BE2C (cell line): ENCODE measurements at regions not wholly inside any gene's neighbourhood (a gene's known extent, or its start where the extent isn't known, plus 50 kb on each side); places are given as distances from the start of the nearest gene placed in this dataset.

ENCODE experiments used
- DNase-seq: peaks from one replicate; pipeline ENCODE4 v3.0.0-alpha.2; 2020
- H3K27me3 ChIP-seq: fragments of 250-450 bp; sonication (Bioruptor Pico); 2 replicates; pipeline ENCODE4 v1.5.1; 2020; ENCODE audit warnings: mild to moderate bottlenecking
- H3K36me3 ChIP-seq: fragments of 250-450 bp; sonication (Bioruptor Pico); 2 replicates; pipeline ENCODE4 v1.5.1; 2020; ENCODE audit warnings: mild to moderate bottlenecking
- H3K4me1 ChIP-seq: fragments of 250-450 bp; sonication (Bioruptor Pico); 2 replicates; pipeline ENCODE4 v1.5.1; 2020
- H3K4me3 ChIP-seq: 2 replicates; pipeline ENCODE4 v1.5.1; 2011; ENCODE audit warnings: low read depth, low read length
- H3K9me3 ChIP-seq: fragments of 250-450 bp; sonication (Bioruptor Pico); 2 replicates; pipeline ENCODE4 v1.5.1; 2020
- TF ChIP-seq, protein P1 (sequence below): IDR thresholded peaks from 2 replicates; pipeline ENCODE4 v1.5.1; 2012; ENCODE audit warnings: mild to moderate bottlenecking, low read depth, low read length

DNA sequence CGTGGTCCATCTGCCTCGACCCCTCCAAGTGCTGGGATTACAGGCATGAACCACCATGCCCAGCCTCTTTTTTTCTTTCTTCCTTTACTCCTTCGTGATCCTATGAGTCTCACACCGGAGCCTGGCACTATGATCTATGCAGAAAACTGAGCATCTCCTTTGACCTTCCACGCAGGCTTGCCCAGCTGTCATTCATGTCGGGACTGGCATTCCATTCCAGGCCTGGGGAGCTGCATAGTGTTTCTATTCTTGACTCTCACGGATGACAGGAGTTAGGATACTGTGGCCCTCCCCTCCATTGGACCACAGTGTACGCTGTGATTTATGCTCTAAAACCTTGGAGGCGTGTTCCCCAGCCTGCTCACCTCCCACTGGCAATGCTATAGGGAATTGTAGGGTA, 611.8 kb downstream of the BRD1 start:
- Histone ChIP-seq H3K36me3 (no peaks in the 10 kb centered on the region), H3K9me3 (peaks cover 3% of the 10 kb centered on the region), H3K4me3 (no peak overlapping the region), H3K27me3 (no peaks in the 10 kb centered on the region), H3K4me1 (no peaks in the 10 kb centered on the region)
- TF ChIP-seq, protein P1, sequence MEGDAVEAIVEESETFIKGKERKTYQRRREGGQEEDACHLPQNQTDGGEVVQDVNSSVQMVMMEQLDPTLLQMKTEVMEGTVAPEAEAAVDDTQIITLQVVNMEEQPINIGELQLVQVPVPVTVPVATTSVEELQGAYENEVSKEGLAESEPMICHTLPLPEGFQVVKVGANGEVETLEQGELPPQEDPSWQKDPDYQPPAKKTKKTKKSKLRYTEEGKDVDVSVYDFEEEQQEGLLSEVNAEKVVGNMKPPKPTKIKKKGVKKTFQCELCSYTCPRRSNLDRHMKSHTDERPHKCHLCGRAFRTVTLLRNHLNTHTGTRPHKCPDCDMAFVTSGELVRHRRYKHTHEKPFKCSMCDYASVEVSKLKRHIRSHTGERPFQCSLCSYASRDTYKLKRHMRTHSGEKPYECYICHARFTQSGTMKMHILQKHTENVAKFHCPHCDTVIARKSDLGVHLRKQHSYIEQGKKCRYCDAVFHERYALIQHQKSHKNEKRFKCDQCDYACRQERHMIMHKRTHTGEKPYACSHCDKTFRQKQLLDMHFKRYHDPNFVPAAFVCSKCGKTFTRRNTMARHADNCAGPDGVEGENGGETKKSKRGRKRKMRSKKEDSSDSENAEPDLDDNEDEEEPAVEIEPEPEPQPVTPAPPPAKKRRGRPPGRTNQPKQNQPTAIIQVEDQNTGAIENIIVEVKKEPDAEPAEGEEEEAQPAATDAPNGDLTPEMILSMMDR = no peak
- no peak for DNase-seq

DNA sequence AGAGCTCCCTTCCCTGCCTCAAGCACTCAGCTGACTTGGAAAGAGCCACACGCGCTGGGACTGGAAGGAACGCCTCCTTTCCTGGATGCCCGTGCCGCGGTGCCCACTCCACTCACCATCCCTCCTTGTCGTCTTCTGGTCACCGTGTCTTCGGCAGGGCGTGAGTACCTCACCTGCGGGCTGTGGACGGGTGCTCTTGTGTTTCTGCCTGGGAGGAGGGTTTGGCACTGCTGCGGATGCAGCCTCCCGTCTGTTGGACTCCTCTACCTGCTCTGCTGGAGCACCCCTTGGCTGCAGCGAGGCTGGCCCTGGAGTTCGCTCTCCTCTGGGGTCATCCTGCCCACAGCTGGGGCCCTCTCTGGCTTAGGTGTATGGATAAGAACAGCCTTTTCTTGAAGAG, 612.7 kb downstream of the BRD1 start:
- no peaks in the 10 kb centered on the region for H3K27me3 ChIP-seq
- no peak overlapping the region for H3K4me3 ChIP-seq
- TF ChIP-seq, protein P1 = no peak
- H3K4me1 ChIP-seq = no peaks in the 10 kb centered on the region
- peaks cover 3% of the 10 kb centered on the region for H3K9me3 ChIP-seq
- no peak for DNase-seq
- H3K36me3 ChIP-seq = no peaks in the 10 kb centered on the region

DNA sequence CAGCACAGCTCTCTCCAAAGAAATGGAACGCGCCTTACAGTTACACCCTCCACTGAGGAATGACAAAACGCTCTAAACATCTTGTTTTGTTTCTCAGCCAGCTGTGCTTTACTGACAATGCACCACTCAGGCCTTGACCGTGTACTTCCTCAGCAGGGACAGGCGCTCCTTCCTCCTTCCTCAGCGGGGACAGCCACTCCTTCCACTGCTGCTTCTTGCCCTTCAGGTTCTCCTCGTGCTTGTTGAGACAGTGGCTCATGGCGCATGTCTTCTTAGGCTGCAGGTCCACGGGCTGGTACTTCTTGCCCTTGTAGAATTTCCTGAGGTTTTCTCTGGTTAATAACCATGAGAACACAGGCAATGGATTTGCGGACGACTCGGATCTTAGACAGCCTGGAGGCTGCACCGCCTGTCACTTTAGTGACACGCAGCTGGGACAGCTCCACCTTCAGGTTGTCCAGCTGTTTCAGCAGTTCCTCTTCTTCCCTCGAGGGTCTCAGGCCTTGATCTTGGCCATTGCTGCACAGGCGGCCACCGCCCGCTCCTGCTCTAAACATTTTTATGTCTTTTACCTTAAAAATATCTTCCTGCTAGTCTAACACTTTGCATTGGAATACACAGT, 613.8 kb downstream of the BRD1 start:
- TF ChIP-seq, protein P1 = no peak
- Histone ChIP-seq H3K27me3 (no peaks in the 10 kb centered on the region), H3K4me3 (no peak overlapping the region), H3K36me3 (no peaks in the 10 kb centered on the region), H3K4me1 (no peaks in the 10 kb centered on the region), H3K9me3 (peaks cover 3% of the 10 kb centered on the region)
- no peak for DNase-seq

DNA sequence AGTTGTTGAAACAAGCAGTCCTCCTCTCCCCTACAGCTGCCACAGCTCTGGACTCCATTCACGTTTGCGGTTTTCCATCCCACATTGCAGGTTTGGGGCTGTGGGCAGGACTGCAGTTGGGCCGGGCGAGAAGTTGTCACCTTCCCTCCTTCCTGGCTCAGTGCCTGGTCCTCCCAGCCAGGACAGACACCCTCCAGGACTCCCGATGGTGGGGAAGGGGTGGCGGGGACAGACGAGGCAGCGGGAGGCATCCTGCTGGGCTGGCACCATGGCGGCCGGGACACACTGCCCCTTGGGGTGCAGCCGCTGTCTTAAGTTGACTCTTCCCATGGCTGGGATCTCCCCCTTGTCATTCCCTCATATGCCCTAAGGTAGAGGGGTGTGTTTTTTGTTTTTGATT, 615.2 kb downstream of the BRD1 start:
- DNase-seq = no peak
- Histone ChIP-seq H3K27me3 (no peaks in the 10 kb centered on the region), H3K4me1 (no peaks in the 10 kb centered on the region), H3K9me3 (peaks cover 3% of the 10 kb centered on the region), H3K36me3 (no peaks in the 10 kb centered on the region), H3K4me3 (no peak overlapping the region)
- TF ChIP-seq, protein P1 = no peak

DNA sequence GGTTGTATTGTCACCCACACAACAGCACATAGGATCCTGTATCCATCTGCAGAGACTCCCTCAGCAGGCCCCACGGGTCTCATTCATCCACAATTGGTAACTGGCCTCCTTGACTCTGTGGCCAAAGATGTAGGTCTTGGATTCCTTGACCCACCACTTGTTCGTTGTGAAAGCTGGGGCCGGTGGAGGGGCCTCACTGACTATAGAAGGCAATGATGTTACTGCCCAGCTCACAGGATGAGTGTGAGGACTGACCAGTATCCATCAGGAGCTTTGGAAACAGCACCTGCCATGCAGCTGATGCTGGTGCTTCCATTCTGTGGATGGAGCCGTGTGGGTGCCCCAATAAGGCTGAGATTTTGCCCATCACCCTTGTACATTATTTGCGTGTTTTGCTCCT, 615.7 kb downstream of the BRD1 start:
- TF ChIP-seq, protein P1 = no peak

DNA sequence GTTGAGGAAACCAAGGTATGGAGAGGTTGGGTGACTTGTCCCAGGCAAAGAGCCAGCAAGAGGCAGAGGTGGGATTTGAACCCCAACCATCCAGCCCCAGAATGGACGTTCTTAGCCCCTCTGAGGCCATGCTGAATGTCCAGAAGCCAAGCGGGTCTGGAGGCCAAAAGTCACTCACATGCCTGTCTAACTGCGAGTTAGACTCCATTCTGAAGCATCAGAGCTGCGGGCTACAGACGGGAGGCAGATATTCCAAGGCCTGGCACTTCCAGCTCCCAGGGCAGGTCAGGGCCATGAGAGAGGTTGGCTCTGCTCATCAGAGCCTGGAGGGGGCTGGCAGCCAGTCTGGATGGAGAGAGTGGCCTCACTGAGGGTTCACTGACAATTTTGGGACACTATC, 616.5 kb downstream of the BRD1 start:
- Histone ChIP-seq H3K27me3 (no peaks in the 10 kb centered on the region), H3K4me3 (no peak overlapping the region), H3K36me3 (no peaks in the 10 kb centered on the region), H3K9me3 (peaks cover 5% of the 10 kb centered on the region), H3K4me1 (no peaks in the 10 kb centered on the region)
- no peak for DNase-seq
- TF ChIP-seq, protein P1 = no peak

More for the DNA sequence above, 615.7 kb downstream of the BRD1 start:
- no peak for DNase-seq
- H3K27me3 ChIP-seq = no peaks in the 10 kb centered on the region
- no peak overlapping the region for H3K4me3 ChIP-seq
- peaks cover 3% of the 10 kb centered on the region for H3K9me3 ChIP-seq
- H3K4me1 ChIP-seq = no peaks in the 10 kb centered on the region
- no peaks in the 10 kb centered on the region for H3K36me3 ChIP-seq
